ENCODE measurements at regions not wholly inside any gene's neighbourhood (a gene's known extent, or its start where the extent isn't known, plus 50 kb on each side); places are given as distances from the start of the nearest gene placed in this dataset.

GRCh38 chr15:96042734-96043224, 287.7 kb upstream of the NR2F2 start:
- Histone ChIP-seq H3K79me1 (ENCODE audit: low read length) (no peaks in the 10 kb centered on the region), H3K4me3 (ENCODE audit: low read length) (no peak overlapping the region), H3K4ac (ENCODE audit: low read depth, low read length) (no peak overlapping the region), H2AK5ac (ENCODE audit: low read length) (no peak overlapping the region), H2BK5ac (ENCODE audit: low read length) (no peak overlapping the region), H3K27ac (ENCODE audit: low read depth, low read length) (no peak overlapping the region), H3K56ac (ENCODE audit: low read length) (no peak overlapping the region), H4K5ac (ENCODE audit: low read length) (no peak overlapping the region), H3K4me2 (ENCODE audit: low read length) (no peak overlapping the region), H2BK15ac (replicated peaks; ENCODE audit: low read depth) (no peak overlapping the region), H3K9ac (ENCODE audit: low read length) (no peak overlapping the region), H3K79me2 (ENCODE audit: control insufficient read depth, insufficient read depth, low read length) (no peaks in the 10 kb centered on the region), H3K4me1 (ENCODE audit: control insufficient read depth, low read depth, low read length) (no peaks in the 10 kb centered on the region), H3K18ac (ENCODE audit: low read length) (no peak overlapping the region), H3K36me3 (ENCODE audit: control insufficient read depth, insufficient read depth, low read length) (no peaks in the 10 kb centered on the region), H3K27me3 (ENCODE audit: insufficient read depth, low read length, poor library complexity) (no peaks in the 10 kb centered on the region), H4K8ac (ENCODE audit: low read depth, low read length) (no peak overlapping the region), H3K23ac (ENCODE audit: low read length) (no peak overlapping the region), H2BK120ac (ENCODE audit: low read depth, low read length) (no peak overlapping the region)
- WGBS (ENCODE audit: extremely low coverage, insufficient coverage, low lambda C conversion rate) = no CpG with 5 or more reads among the region's 8 CpGs
- DNase-seq = no peak

DNA sequence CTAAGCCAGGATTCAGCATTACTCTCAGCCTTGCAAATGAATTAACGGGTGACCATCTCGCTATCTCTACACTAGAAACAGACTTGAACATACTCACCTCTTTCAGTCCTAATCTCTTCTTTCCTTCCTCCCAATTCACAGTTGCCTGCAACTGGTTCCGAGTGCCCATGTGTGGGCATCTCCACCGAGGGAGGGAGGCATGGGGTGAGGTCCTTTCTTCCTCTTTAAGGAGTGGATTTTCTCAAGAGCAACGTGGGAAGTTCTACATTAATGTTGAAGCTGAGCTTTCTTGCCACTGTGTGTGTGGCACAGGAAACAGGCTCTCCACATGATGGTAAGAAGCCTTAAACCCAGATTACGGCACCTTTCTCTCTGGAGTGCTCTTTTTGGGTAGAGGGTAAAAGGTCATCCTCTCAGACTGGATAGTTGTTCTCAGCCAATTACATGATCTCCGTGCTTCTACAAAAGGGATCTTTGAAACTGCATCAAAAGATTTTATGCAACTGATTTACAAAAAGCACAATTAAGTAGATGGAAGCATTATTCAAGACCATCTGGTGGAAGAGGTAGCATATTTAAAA, 286.8 kb upstream of the NR2F2 start:
- no peak overlapping the region for H2BK15ac ChIP-seq (replicated peaks; ENCODE audit: low read depth)
- no CpG with 5 or more reads among the region's 7 CpGs for WGBS (ENCODE audit: extremely low coverage, insufficient coverage, low lambda C conversion rate)
- H2BK5ac ChIP-seq (ENCODE audit: low read length) = no peak overlapping the region
- no peak overlapping the region for H3K27ac ChIP-seq (ENCODE audit: low read depth, low read length)
- H2AK5ac ChIP-seq (ENCODE audit: low read length) = no peak overlapping the region
- H3K4ac ChIP-seq (ENCODE audit: low read depth, low read length) = no peak overlapping the region
- H4K8ac ChIP-seq (ENCODE audit: low read depth, low read length) = no peak overlapping the region
- no peaks in the 10 kb centered on the region for H3K79me1 ChIP-seq (ENCODE audit: low read length)
- H3K4me3 ChIP-seq (ENCODE audit: low read length) = no peak overlapping the region
- H3K4me1 ChIP-seq (ENCODE audit: control insufficient read depth, low read depth, low read length) = no peaks in the 10 kb centered on the region
- H3K56ac ChIP-seq (ENCODE audit: low read length) = no peak overlapping the region
- no peak overlapping the region for H4K5ac ChIP-seq (ENCODE audit: low read length)
- H3K36me3 ChIP-seq (ENCODE audit: control insufficient read depth, insufficient read depth, low read length) = no peaks in the 10 kb centered on the region
- H3K79me2 ChIP-seq (ENCODE audit: control insufficient read depth, insufficient read depth, low read length) = no peaks in the 10 kb centered on the region
- DNase-seq = no peak
- no peak overlapping the region for H3K18ac ChIP-seq (ENCODE audit: low read length)
- H3K9ac ChIP-seq (ENCODE audit: low read length) = no peak overlapping the region
- H3K23ac ChIP-seq (ENCODE audit: low read length) = no peak overlapping the region
- H3K4me2 ChIP-seq (ENCODE audit: low read length) = no peak overlapping the region
- no peak overlapping the region for H2BK120ac ChIP-seq (ENCODE audit: low read depth, low read length)
- peaks cover 3% of the 10 kb centered on the region for H3K27me3 ChIP-seq (ENCODE audit: insufficient read depth, low read length, poor library complexity)

- H3K36me3 ChIP-seq (ENCODE audit: control insufficient read depth, insufficient read depth, low read length) = no peaks in the 10 kb centered on the region
- no peak overlapping the region for H3K4me2 ChIP-seq (ENCODE audit: low read length)
- no peak overlapping the region for H2AK5ac ChIP-seq (ENCODE audit: low read length)
- no peak overlapping the region for H2BK5ac ChIP-seq (ENCODE audit: low read length)
- H3K23ac ChIP-seq (ENCODE audit: low read length) = no peak overlapping the region
- H3K56ac ChIP-seq (ENCODE audit: low read length) = no peak overlapping the region
- H3K4me1 ChIP-seq (ENCODE audit: control insufficient read depth, low read depth, low read length) = no peaks in the 10 kb centered on the region
- no peaks in the 10 kb centered on the region for H3K79me2 ChIP-seq (ENCODE audit: control insufficient read depth, insufficient read depth, low read length)
- no peak overlapping the region for H4K5ac ChIP-seq (ENCODE audit: low read length)
- H2BK120ac ChIP-seq (ENCODE audit: low read depth, low read length) = no peak overlapping the region
- no CpG with 5 or more reads among the region's 5 CpGs for WGBS (ENCODE audit: extremely low coverage, insufficient coverage, low lambda C conversion rate)
- H2BK15ac ChIP-seq (replicated peaks; ENCODE audit: low read depth) = no peak overlapping the region
- no peak overlapping the region for H3K9ac ChIP-seq (ENCODE audit: low read length)
- no peak overlapping the region for H4K8ac ChIP-seq (ENCODE audit: low read depth, low read length)
- DNase-seq = peak; percentile 68
- H3K27ac ChIP-seq (ENCODE audit: low read depth, low read length) = no peak overlapping the region
- no peak overlapping the region for H3K4me3 ChIP-seq (ENCODE audit: low read length)
- H3K18ac ChIP-seq (ENCODE audit: low read length) = no peak overlapping the region
- H3K79me1 ChIP-seq (ENCODE audit: low read length) = no peaks in the 10 kb centered on the region
- no peak overlapping the region for H3K4ac ChIP-seq (ENCODE audit: low read depth, low read length)
- peaks cover 12% of the 10 kb centered on the region for H3K27me3 ChIP-seq (ENCODE audit: insufficient read depth, low read length, poor library complexity)
Measured at GRCh38 chr15:96046620-96047240, 283.8 kb upstream of the NR2F2 start.

DNA sequence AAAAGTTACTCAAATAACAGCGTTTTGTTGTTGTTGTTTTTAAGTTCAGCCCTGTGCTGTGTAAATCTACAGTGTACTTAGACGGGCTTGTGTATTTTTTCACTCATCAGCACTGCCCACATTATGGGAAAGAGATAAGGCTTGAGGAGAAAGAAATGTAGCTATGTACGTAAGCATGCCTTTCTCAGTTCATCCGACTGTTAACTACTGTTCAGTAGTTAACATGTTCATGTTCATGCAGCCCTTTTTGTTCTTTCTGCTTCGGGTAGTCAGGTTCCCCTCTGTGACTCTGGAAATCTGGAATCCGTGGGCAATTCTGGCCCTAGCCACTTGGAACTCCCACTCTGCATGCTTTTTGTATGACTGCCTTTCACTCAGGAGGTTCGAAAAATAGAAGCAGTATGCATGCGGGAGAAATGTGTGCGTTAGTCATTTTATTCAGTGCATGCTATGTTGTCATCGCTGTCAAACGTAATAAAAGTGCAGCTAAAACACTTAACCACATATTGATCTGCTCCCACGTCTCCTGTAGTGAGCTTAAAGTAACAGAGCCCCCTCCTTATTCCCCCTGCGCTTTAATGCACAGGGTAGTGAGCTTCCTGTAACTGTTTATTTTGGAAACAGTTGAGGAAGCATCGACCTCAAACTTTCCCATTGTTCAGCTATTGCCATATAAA, 283.1 kb upstream of the NR2F2 start:
- H3K4me1 ChIP-seq (ENCODE audit: control insufficient read depth, low read depth, low read length) = peaks cover 3% of the 10 kb centered on the region
- no peaks in the 10 kb centered on the region for H3K79me1 ChIP-seq (ENCODE audit: low read length)
- H3K4me2 ChIP-seq (ENCODE audit: low read length) = no peak overlapping the region
- H3K18ac ChIP-seq (ENCODE audit: low read length) = no peak overlapping the region
- no peak overlapping the region for H3K4me3 ChIP-seq (ENCODE audit: low read length)
- H4K5ac ChIP-seq (ENCODE audit: low read length) = no peak overlapping the region
- H3K9ac ChIP-seq (ENCODE audit: low read length) = no peak overlapping the region
- no peak overlapping the region for H3K27ac ChIP-seq (ENCODE audit: low read depth, low read length)
- no peak for DNase-seq
- H3K4ac ChIP-seq (ENCODE audit: low read depth, low read length) = no peak overlapping the region
- H3K36me3 ChIP-seq (ENCODE audit: control insufficient read depth, insufficient read depth, low read length) = no peaks in the 10 kb centered on the region
- no peak overlapping the region for H3K56ac ChIP-seq (ENCODE audit: low read length)
- H2BK15ac ChIP-seq (replicated peaks; ENCODE audit: low read depth) = no peak overlapping the region
- H2BK120ac ChIP-seq (ENCODE audit: low read depth, low read length) = no peak overlapping the region
- H4K8ac ChIP-seq (ENCODE audit: low read depth, low read length) = no peak overlapping the region
- H2AK5ac ChIP-seq (ENCODE audit: low read length) = no peak overlapping the region
- H3K79me2 ChIP-seq (ENCODE audit: control insufficient read depth, insufficient read depth, low read length) = no peaks in the 10 kb centered on the region
- no peak overlapping the region for H3K23ac ChIP-seq (ENCODE audit: low read length)
- H3K27me3 ChIP-seq (ENCODE audit: insufficient read depth, low read length, poor library complexity) = peaks cover 16% of the 10 kb centered on the region
- no CpG with 5 or more reads among the region's 14 CpGs for WGBS (ENCODE audit: extremely low coverage, insufficient coverage, low lambda C conversion rate)
- no peak overlapping the region for H2BK5ac ChIP-seq (ENCODE audit: low read length)

DNA sequence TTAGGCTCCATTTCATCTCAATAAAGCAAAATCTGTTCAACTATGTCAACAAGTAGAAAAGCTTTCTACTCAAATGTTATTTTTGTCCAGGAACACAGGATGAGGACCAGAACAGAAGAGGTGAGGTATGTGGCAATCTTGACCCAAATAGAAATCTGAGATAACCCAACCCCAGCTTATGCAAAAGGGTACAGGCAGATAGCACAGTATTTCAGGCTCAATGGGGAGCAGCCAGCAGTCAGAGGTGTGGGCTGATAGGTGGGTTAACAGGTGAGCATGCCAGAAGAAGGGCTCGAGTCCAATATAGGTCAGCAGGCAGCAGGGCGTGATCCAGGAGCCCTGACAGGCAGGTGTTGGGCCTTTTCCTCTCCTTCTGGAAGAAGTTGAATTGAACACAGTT, 281.2 kb upstream of the NR2F2 start:
- no peak overlapping the region for H2AK5ac ChIP-seq (ENCODE audit: low read length)
- H3K79me1 ChIP-seq (ENCODE audit: low read length) = no peaks in the 10 kb centered on the region
- DNase-seq = no peak
- H2BK15ac ChIP-seq (replicated peaks; ENCODE audit: low read depth) = no peak overlapping the region
- no peak overlapping the region for H4K5ac ChIP-seq (ENCODE audit: low read length)
- H3K36me3 ChIP-seq (ENCODE audit: control insufficient read depth, insufficient read depth, low read length) = no peaks in the 10 kb centered on the region
- no peak overlapping the region for H3K27ac ChIP-seq (ENCODE audit: low read depth, low read length)
- H2BK5ac ChIP-seq (ENCODE audit: low read length) = no peak overlapping the region
- no peak overlapping the region for H3K4me3 ChIP-seq (ENCODE audit: low read length)
- no peaks in the 10 kb centered on the region for H3K79me2 ChIP-seq (ENCODE audit: control insufficient read depth, insufficient read depth, low read length)
- H2BK120ac ChIP-seq (ENCODE audit: low read depth, low read length) = no peak overlapping the region
- WGBS (ENCODE audit: extremely low coverage, insufficient coverage, low lambda C conversion rate) = no CpG with 5 or more reads among the region's 2 CpGs
- no peak overlapping the region for H3K4me2 ChIP-seq (ENCODE audit: low read length)
- H3K27me3 ChIP-seq (ENCODE audit: insufficient read depth, low read length, poor library complexity) = peaks cover 16% of the 10 kb centered on the region
- no peak overlapping the region for H3K23ac ChIP-seq (ENCODE audit: low read length)
- no peak overlapping the region for H3K56ac ChIP-seq (ENCODE audit: low read length)
- no peak overlapping the region for H3K4ac ChIP-seq (ENCODE audit: low read depth, low read length)
- no peak overlapping the region for H3K18ac ChIP-seq (ENCODE audit: low read length)
- no peak overlapping the region for H4K8ac ChIP-seq (ENCODE audit: low read depth, low read length)
- H3K4me1 ChIP-seq (ENCODE audit: control insufficient read depth, low read depth, low read length) = peaks cover 8% of the 10 kb centered on the region
- no peak overlapping the region for H3K9ac ChIP-seq (ENCODE audit: low read length)
